ENCODE measurements at regions not wholly inside any gene's neighbourhood (a gene's known extent, or its start where the extent isn't known, plus 50 kb on each side); places are given as distances from the start of the nearest gene placed in this dataset.

GRCh38 chr16:17998550-17998949, 338.0 kb downstream of the NPIPA8 start:
- no peak for TF ChIP-seq CTCF (IDR thresholded peaks at IDR 0.05)

- TF ChIP-seq CTCF (IDR thresholded peaks at IDR 0.05) = no peak
Observed at GRCh38 chr16:17994027-17994426, 342.5 kb downstream of the NPIPA8 start.

GRCh38 chr16:17992416-17992815, 344.1 kb downstream of the NPIPA8 start:
- no peak for TF ChIP-seq CTCF (IDR thresholded peaks at IDR 0.05)

- no peak for TF ChIP-seq CTCF (IDR thresholded peaks at IDR 0.05)
Observed at GRCh38 chr16:17989255-17989654, 347.3 kb downstream of the NPIPA8 start.

GRCh38 chr16:17988839-17989238, 347.7 kb downstream of the NPIPA8 start:
- TF ChIP-seq CTCF (IDR thresholded peaks at IDR 0.05) = no peak

- TF ChIP-seq CTCF (IDR thresholded peaks at IDR 0.05) = no peak
Observed at GRCh38 chr16:17986991-17987390, 349.5 kb downstream of the NPIPA8 start.

- TF ChIP-seq CTCF (IDR thresholded peaks at IDR 0.05) = no peak
Observed at GRCh38 chr16:17984810-17985209, 351.7 kb downstream of the NPIPA8 start.
